SW 1271 (cell line): ENCODE measurements at regions not wholly inside any gene's neighbourhood (a gene's known extent, or its start where the extent isn't known, plus 50 kb on each side); places are given as distances from the start of the nearest gene placed in this dataset.
"Not testable (repeated sequence)": the region's sequence is repeated elsewhere in the genome, so short reads cannot be mapped to it uniquely, and the experiment has no call there.

Source experiments
- DNase-seq, 2 experiments: peaks; one replicate each; lab custom pipeline; 2025; lab: John Stamatoyannopoulos, UW

DNA sequence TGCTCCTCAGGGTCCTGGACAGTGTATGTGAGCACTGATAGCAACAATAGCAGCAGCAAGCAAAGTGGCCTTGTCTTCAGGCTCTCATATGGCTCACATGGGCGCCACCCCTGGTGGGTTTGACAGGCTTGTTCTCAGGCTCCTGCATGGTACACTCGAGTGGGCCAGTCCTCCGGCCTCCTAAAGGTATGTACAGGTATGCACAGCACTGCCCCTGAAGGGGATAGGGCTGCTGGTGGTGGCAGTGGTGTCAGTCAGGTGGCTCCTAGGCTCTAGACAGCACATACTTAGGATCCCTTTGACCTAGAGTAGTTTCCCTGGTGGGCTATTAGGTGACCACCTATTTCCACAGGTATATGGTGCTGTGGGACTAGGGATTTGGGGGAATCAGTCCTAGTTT, 79.8 kb downstream of the LGALS9B start:
- DNase-seq, result not testable (repeated sequence)

DNA sequence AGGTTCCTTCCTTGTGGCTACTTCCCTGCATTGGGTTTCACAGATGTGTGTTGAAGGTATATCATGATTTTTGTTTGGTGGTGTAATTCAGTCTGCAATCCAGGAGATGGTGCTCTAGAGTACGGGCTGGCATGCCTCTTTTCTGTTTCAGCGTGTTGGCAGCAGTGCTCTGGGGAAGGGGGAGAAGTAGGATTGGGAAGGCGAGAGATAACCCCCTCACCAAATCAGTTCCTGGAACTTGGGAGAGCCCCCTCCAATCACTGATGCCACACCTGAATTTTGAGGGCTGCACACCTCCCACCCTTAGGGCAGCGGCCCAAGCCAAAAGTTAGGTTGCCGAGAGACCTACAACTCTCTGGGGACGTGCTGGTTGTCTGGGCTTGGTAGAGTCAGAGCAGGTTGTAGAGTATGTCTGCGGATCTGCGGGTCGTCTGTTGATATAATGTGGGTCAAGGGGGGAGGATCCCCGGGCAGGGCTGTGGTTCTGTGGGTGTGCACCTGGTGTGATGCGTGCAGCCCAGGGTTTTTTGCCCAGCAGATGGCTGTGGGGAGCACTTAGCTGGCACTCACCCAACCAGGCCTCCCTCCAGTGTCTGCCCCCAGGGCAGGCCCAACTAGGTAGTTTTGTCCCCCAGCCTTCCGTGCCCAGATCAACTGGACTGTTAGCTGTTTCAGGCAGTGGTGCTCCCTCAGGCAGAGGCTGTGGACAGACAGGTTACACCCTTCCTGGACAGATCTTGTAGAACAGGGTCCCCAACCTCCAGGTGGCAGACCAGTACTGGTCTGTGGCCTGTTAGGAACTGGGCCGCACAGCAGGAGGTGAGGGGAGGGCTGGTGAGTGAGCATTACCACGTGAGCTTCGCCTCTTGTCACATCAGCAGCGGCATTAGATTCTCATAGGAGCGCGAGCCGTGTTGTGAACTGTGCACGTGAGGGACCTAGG, 85.7 kb downstream of the LGALS9B start:
- peak in 1 of 2 experiments; percentile 57 for DNase-seq

DNA sequence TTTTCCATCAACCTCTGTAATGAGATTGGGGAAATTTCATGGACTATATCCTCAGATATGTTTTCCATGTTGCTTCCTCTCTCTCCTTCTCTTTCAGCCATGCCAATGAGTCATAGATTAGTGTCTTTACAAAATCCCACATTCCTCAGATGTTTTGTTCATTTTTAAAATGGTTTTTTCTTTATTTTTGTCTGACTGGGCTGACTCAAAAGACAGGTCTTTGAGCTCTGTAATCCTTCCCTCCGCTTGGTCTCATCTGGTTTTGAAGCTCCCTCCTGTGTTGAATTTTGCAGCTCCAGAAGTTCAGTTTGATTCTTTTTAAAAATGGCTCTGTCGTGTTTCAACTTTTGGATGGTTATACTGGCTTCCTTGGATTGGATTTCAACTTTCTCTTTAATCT, 86.7 kb downstream of the LGALS9B start:
- not testable (repeated sequence) for DNase-seq

DNA sequence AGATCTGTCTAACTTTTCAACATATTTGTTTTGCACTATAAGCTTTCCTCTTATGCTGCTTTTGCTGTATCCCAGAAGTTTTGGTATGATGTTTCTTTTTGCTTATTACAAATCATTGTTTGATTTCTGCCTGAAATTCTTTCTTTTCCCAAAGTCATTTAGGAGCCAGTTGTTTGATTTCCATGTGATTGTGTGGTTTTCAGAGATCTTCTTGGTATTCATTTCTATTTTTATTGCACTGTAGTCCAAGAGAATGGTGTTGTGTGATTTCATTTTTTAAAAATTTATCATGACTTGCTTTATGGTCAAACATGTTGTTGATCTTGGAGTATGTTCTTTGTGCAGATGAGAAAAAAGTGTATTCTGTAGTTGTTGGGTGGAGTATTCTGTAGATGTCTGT, 88.1 kb downstream of the LGALS9B start:
- DNase-seq, result not testable (repeated sequence)

DNA sequence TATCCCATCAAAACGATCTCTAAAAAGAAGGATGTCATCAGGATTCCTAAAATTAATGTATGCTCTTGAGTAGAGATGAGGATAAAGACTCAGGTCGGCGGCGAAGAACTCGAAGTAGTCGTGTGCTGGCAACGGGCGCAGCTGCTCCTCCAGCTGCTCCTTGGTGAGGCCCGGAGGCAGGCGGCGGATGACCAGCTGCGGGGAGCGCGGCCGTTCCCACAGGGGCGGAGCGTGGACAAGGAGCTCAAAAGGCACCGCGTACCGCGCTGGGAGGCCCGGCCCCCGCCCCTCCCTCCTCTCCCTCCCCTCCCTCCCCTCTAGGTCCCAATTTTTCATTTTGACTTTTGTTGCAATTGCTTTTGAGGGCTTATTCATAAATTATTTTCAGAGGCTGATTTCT, 90.7 kb downstream of the LGALS9B start:
- not testable (repeated sequence) for DNase-seq

DNA sequence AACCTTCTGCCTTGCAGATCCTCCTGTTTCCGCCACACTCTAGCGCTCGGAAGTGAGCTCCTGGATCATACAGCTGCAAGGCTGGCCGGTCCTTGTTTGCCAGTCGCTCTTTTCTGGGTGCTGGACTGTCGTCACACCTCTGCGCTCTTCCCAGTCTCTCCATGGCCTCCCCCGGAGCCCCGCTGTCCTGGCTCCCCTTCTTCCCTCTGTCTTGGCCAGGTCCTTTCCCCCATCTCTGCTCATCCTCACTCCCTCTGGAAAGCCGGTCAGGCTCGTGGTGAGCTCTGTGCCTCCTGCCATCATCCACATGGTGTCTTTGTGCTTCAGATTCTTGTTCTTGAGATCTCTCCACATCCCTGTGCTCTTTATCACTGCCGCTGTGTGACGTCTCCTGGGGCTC, 91.6 kb downstream of the LGALS9B start:
- DNase-seq, result not testable (repeated sequence)
